Upper lobe of right lung (tissue), 1 donor: ENCODE measurements at regions not wholly inside any gene's neighbourhood (a gene's known extent, or its start where the extent isn't known, plus 50 kb on each side); places are given as distances from the start of the nearest gene placed in this dataset.

Experiments used
- ATAC-seq: fragments of 200-7000 bp; cut with Tn5 transposase; one replicate; pipeline ENCODE4 v1.9.1; 2020; ENCODE audit warnings: mild to moderate bottlenecking, moderate library complexity
- DNase-seq: peaks from one replicate; pipeline ENCODE4 v3.0.0-alpha.2; 2020
- H3K27ac ChIP-seq: fragments of 200-600 bp; one replicate; pipeline ENCODE4 v1.8.0; 2022
- H3K27me3 ChIP-seq: fragments of 200-600 bp; one replicate; pipeline ENCODE4 v1.8.0; 2022; ENCODE audit warnings: mild to moderate bottlenecking
- H3K36me3 ChIP-seq: fragments of 200-600 bp; one replicate; pipeline ENCODE4 v1.8.0; 2022
- H3K4me1 ChIP-seq: fragments of 200-600 bp; one replicate; pipeline ENCODE4 v1.8.0; 2022
- H3K4me3 ChIP-seq: fragments of 200-600 bp; one replicate; pipeline ENCODE4 v1.8.0; 2022; ENCODE audit warnings: mild to moderate bottlenecking
- H3K9me3 ChIP-seq: fragments of 200-600 bp; one replicate; pipeline ENCODE4 v1.8.0; 2022
- CTCF ChIP-seq: fragments of 200-600 bp; IDR thresholded peaks from one replicate; pipeline ENCODE4 v1.8.0; 2022; ENCODE audit warnings: antibody characterized with exemption
- intact Hi-C: fragments of 100-400 bp; cut with DNase I; formaldehyde crosslinking; loops from one replicate; pipeline ENCODE4 v1.11.0; 2022
- donor health status: DM: no; HTN: yes; CAD: no; lungs with severe emphysema.

- H3K36me3 ChIP-seq: no peaks in the 10 kb centered on the region
- H3K4me3 ChIP-seq: no peak overlapping the region
- peak; percentile 25 for TF ChIP-seq CTCF
- no peaks in the 10 kb centered on the region for H3K9me3 ChIP-seq
- DNase-seq (no peak), ATAC-seq (peak; percentile 47)
- H3K27me3 ChIP-seq: no peaks in the 10 kb centered on the region
- H3K4me1 ChIP-seq: no peaks in the 10 kb centered on the region
- H3K27ac ChIP-seq: no peak overlapping the region
- intact Hi-C loops: no loop called here
These were observed 321.6 kb upstream of the TENM4 start for GRCh38 chr11:79762279-79762921.

- no peaks in the 10 kb centered on the region for H3K27me3 ChIP-seq
- intact Hi-C loops: no loop called here
- no peaks in the 10 kb centered on the region for H3K9me3 ChIP-seq
- no peak for DNase-seq
- no peak overlapping the region for H3K27ac ChIP-seq
- H3K36me3 ChIP-seq: no peaks in the 10 kb centered on the region
- no peaks in the 10 kb centered on the region for H3K4me1 ChIP-seq
- no peak for ATAC-seq
- TF ChIP-seq CTCF: no peak
- no peak overlapping the region for H3K4me3 ChIP-seq
These were observed 317.5 kb upstream of the TENM4 start for GRCh38 chr11:79758325-79758724.

GRCh38 chr11:79747406-79747805 is 306.6 kb upstream of the TENM4 start:
- no peak overlapping the region for H3K4me3 ChIP-seq
- DNase-seq (no peak), ATAC-seq (no peak)
- H3K27ac ChIP-seq: no peak overlapping the region
- no peaks in the 10 kb centered on the region for H3K36me3 ChIP-seq
- H3K4me1 ChIP-seq: no peaks in the 10 kb centered on the region
- intact Hi-C loops: no loop called here
- TF ChIP-seq CTCF: no peak
- no peaks in the 10 kb centered on the region for H3K27me3 ChIP-seq
- no peaks in the 10 kb centered on the region for H3K9me3 ChIP-seq

GRCh38 chr11:79744941-79745340 is 304.1 kb upstream of the TENM4 start:
- DNase-seq (no peak), ATAC-seq (no peak)
- H3K27me3 ChIP-seq: no peaks in the 10 kb centered on the region
- intact Hi-C loops: no loop called here
- H3K4me1 ChIP-seq: no peaks in the 10 kb centered on the region
- H3K36me3 ChIP-seq: no peaks in the 10 kb centered on the region
- H3K9me3 ChIP-seq: no peaks in the 10 kb centered on the region
- no peak overlapping the region for H3K4me3 ChIP-seq
- TF ChIP-seq CTCF: no peak
- no peak overlapping the region for H3K27ac ChIP-seq

DNA sequence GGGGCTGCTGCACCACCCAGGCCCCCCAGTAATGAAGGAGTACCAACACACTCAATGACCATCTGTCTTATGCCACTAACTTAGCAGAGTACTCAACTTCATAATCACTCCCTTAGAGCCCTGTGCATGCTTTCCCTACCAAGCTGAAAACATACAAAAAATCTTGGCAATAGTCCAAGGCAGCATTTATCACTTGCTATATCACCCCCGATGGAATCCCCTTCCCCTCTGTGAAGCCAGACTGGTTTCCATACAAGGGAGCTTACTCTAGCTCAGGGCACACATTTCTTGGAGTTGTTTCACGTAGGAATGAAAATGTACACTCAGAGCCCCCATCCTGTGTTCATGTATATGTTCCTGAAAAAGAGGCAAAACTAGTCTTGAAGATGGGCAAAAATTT is 301.3 kb upstream of the TENM4 start:
- Histone ChIP-seq H3K4me1 (no peaks in the 10 kb centered on the region), H3K9me3 (no peaks in the 10 kb centered on the region), H3K27ac (no peak overlapping the region), H3K27me3 (no peaks in the 10 kb centered on the region), H3K4me3 (no peak overlapping the region), H3K36me3 (no peaks in the 10 kb centered on the region)
- no peak for TF ChIP-seq CTCF
- intact Hi-C loops: no loop called here
- no peak for DNase-seq
- ATAC-seq: no peak

- Histone ChIP-seq H3K27me3 (no peaks in the 10 kb centered on the region), H3K36me3 (no peaks in the 10 kb centered on the region), H3K9me3 (no peaks in the 10 kb centered on the region), H3K4me3 (no peak overlapping the region), H3K4me1 (no peaks in the 10 kb centered on the region), H3K27ac (no peak overlapping the region)
- TF ChIP-seq CTCF: no peak
- DNase-seq (no peak), ATAC-seq (no peak)
- intact Hi-C loops: no loop called here
These were observed 298.8 kb upstream of the TENM4 start for GRCh38 chr11:79739591-79739990.
